Hepatocyte (in vitro differentiated cells): ENCODE measurements at regions not wholly inside any gene's neighbourhood (a gene's known extent, or its start where the extent isn't known, plus 50 kb on each side); places are given as distances from the start of the nearest gene placed in this dataset.

ENCODE experiments used
- DNase-seq: peaks from one replicate; pipeline ENCODE4 v3.0.0-alpha.2; 2016; ENCODE audit warnings: low spot score
- H2AFZ ChIP-seq: fragments of 200-600 bp; sonication (generic); 2 replicates; pipeline ENCODE4 v1.6.0; 2016; ENCODE audit warnings: antibody characterized with exemption, mild to moderate bottlenecking
- H3K27ac ChIP-seq: fragments of 200-600 bp; sonication (generic); 2 replicates; pipeline ENCODE4 v1.5.1; 2016; ENCODE audit warnings: mild to moderate bottlenecking
- H3K27me3 ChIP-seq: fragments of 200-600 bp; sonication (generic); 2 replicates; pipeline ENCODE4 v1.6.1; 2016
- H3K36me3 ChIP-seq: fragments of 200-600 bp; sonication (generic); replicated peaks from 2 replicates; pipeline ENCODE4 v1.5.1; 2016; ENCODE audit warnings: low read depth; ENCODE audit not compliant: insufficient read depth
- H3K4me1 ChIP-seq: fragments of 200-600 bp; sonication (generic); 2 replicates; pipeline ENCODE4 v1.5.1; 2016; ENCODE audit warnings: mild to moderate bottlenecking, moderate library complexity; ENCODE audit not compliant: insufficient read depth
- H3K4me2 ChIP-seq: fragments of 200-600 bp; sonication (generic); 2 replicates; pipeline ENCODE4 v1.6.0; 2016
- H3K4me3 ChIP-seq: fragments of 200-600 bp; sonication (generic); 2 replicates; pipeline ENCODE4 v1.5.1; 2016; ENCODE audit warnings: mild to moderate bottlenecking
- H3K79me2 ChIP-seq: fragments of 200-600 bp; sonication (generic); 2 replicates; pipeline ENCODE4 v1.6.0; 2017; ENCODE audit warnings: mild to moderate bottlenecking
- H3K9me2 ChIP-seq: fragments of 200-600 bp; sonication (generic); replicated peaks from 2 replicates; pipeline ENCODE4 v1.6.0; 2017; ENCODE audit warnings: mild to moderate bottlenecking; ENCODE audit not compliant: insufficient read depth
- H3K9me3 ChIP-seq: fragments of 200-600 bp; sonication (generic); 2 replicates; pipeline ENCODE4 v1.5.1; 2016; ENCODE audit warnings: low read depth, mild to moderate bottlenecking
- H4K20me1 ChIP-seq: fragments of 200-600 bp; sonication (generic); 2 replicates; pipeline ENCODE4 v1.6.0; 2016; ENCODE audit warnings: mild to moderate bottlenecking; ENCODE audit not compliant: insufficient read depth, poor library complexity, severe bottlenecking
- EZH2 ChIP-seq: fragments of 200-600 bp; sonication (generic); IDR thresholded peaks from 2 replicates; pipeline ENCODE4 v1.6.1; 2016; ENCODE audit warnings: antibody characterized with exemption, mild to moderate bottlenecking, borderline replicate concordance
- EZH2phosphoT487 ChIP-seq: fragments of 200-600 bp; sonication (generic); IDR thresholded peaks from one replicate; pipeline ENCODE4 v1.6.1; 2018; ENCODE audit warnings: antibody characterized with exemption, mild to moderate bottlenecking, low read depth, moderate library complexity; ENCODE audit not compliant: unreplicated experiment, severe bottlenecking
- WGBS: methylation state at CpG from one replicate; pipeline ENCODE4 v1.1.6; 2016; ENCODE audit warnings: low lambda C conversion rate; ENCODE audit errors: missing lambda C conversion rate; 5-methylcytosine and 5-hydroxymethylcytosine counted together
- TF ChIP-seq, protein P1 (sequence below): fragments of 200-600 bp; sonication (generic); IDR thresholded peaks from 2 replicates; pipeline ENCODE4 v1.5.1; 2016; ENCODE audit warnings: antibody characterized with exemption, mild to moderate bottlenecking; ENCODE audit not compliant: poor library complexity

DNA sequence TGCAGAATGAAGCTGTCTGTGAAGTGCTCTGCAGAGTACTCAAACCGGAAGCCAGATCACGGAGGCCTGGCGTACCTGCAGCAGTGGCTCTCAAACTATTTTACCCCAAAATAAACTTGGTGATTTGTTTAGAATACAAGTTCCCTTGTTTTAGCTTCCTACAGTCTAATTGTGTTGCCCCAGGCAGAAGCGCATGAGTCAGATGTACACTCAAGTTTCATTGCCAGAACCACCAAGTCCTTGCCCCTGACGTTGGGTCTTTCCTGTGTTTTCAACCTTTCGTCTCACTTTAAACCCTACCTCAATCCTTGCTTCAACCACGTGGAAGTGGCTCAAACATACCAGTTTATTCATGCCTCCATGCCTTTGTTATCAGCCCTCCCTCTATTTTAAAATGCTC is 66.2 kb upstream of the SLC7A11 start:
- Histone ChIP-seq H3K9me3 (no peaks in the 10 kb centered on the region), H3K9me2 (no peaks in the 10 kb centered on the region), H3K27ac (no peak overlapping the region), H3K4me1 (no peaks in the 10 kb centered on the region), H4K20me1 (no peaks in the 10 kb centered on the region), H3K4me2 (no peak overlapping the region), H3K36me3 (no peaks in the 10 kb centered on the region), H2AFZ (no peak overlapping the region), H3K4me3 (no peak overlapping the region), H3K79me2 (no peaks in the 10 kb centered on the region), H3K27me3 (no peaks in the 10 kb centered on the region)
- TF ChIP-seq EZH2, result no peak
- TF ChIP-seq EZH2phosphoT487, result no peak
- TF ChIP-seq, protein P1, sequence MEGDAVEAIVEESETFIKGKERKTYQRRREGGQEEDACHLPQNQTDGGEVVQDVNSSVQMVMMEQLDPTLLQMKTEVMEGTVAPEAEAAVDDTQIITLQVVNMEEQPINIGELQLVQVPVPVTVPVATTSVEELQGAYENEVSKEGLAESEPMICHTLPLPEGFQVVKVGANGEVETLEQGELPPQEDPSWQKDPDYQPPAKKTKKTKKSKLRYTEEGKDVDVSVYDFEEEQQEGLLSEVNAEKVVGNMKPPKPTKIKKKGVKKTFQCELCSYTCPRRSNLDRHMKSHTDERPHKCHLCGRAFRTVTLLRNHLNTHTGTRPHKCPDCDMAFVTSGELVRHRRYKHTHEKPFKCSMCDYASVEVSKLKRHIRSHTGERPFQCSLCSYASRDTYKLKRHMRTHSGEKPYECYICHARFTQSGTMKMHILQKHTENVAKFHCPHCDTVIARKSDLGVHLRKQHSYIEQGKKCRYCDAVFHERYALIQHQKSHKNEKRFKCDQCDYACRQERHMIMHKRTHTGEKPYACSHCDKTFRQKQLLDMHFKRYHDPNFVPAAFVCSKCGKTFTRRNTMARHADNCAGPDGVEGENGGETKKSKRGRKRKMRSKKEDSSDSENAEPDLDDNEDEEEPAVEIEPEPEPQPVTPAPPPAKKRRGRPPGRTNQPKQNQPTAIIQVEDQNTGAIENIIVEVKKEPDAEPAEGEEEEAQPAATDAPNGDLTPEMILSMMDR, result no peak
- peak; percentile 13 for DNase-seq
- 59% methylated on average over 7 of the region's 7 CpGs for WGBS

DNA sequence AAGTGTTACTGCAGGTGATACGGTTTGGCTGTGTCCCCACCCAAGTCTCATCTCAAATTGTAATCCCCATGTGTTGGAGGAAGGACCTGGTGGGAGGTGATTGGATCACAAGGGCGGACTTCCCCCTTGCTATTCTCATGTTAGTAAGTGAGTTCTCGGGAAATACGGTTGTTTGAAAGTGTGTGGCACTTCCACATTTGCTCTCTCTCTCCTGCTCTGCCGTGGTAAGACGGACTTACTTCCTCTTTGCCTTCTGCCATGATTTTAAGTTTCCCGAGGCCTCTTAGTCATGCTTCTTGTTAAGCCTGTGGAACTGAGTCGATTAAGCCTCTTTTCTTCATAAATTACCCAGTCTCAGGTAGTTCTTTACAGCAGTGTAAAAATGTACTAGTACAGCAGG is 65.2 kb upstream of the SLC7A11 start:
- H3K36me3 ChIP-seq, result no peaks in the 10 kb centered on the region
- no peak overlapping the region for H3K4me3 ChIP-seq
- H3K9me2 ChIP-seq, result no peaks in the 10 kb centered on the region
- 88% methylated on average over 8 of the region's 8 CpGs for WGBS
- no peaks in the 10 kb centered on the region for H3K9me3 ChIP-seq
- no peaks in the 10 kb centered on the region for H3K79me2 ChIP-seq
- H3K4me1 ChIP-seq, result no peaks in the 10 kb centered on the region
- no peak overlapping the region for H2AFZ ChIP-seq
- no peak for TF ChIP-seq EZH2
- H3K4me2 ChIP-seq, result no peak overlapping the region
- no peak for DNase-seq
- no peak overlapping the region for H3K27ac ChIP-seq
- no peaks in the 10 kb centered on the region for H3K27me3 ChIP-seq
- H4K20me1 ChIP-seq, result no peaks in the 10 kb centered on the region

DNA sequence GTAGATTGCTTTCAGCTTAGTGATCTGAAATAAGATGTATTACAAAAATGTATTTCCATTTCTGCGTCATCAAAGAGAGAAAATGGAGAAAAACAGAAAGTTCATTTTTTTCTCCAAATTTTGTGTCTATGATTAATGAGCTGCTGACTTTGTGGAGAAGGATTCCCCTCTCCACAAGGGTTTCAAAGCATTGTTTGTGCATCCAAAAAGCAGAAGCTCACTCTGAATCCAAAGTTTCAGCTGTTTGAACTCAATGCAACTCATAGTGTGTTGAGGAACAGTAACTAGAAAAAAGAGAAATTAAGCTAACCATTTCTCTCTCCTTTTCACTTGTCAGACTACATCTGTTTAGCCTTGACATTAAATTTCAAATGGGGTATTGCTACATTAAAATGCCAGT is 62.9 kb upstream of the SLC7A11 start:
- DNase-seq, result no peak
- no peak overlapping the region for H2AFZ ChIP-seq
- no peaks in the 10 kb centered on the region for H3K79me2 ChIP-seq
- H3K4me3 ChIP-seq, result no peak overlapping the region
- H3K27me3 ChIP-seq, result no peaks in the 10 kb centered on the region
- H3K4me2 ChIP-seq, result no peak overlapping the region
- no peaks in the 10 kb centered on the region for H3K9me2 ChIP-seq
- H4K20me1 ChIP-seq, result no peaks in the 10 kb centered on the region
- no peak overlapping the region for H3K27ac ChIP-seq
- TF ChIP-seq, protein P1, result no peak
- TF ChIP-seq EZH2 (no peak), EZH2phosphoT487 (no peak)
- no peaks in the 10 kb centered on the region for H3K36me3 ChIP-seq
- no peaks in the 10 kb centered on the region for H3K4me1 ChIP-seq
- no peaks in the 10 kb centered on the region for H3K9me3 ChIP-seq
- 100% methylated on average over 1 of the region's 1 CpG for WGBS

DNA sequence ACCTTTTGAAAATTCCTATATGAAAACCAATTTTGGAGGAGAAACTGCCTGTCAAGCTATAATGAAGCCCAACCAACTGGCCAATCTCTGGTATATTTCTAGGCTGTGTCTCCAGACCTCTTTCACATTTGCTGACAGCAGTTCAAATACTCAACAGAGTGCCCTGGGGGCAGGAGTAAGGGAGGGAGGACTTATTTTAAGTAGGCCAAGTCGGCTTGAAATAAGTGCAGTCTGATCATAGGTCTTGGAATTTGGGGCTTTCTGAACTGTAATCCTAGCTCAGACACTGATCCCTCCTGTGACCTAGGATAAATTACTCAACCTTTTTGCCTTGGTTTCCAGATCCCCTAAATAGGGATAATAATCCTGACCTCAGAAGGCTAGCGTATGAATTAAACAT is 59.4 kb upstream of the SLC7A11 start:
- Histone ChIP-seq H3K9me3 (no peaks in the 10 kb centered on the region), H4K20me1 (no peaks in the 10 kb centered on the region), H2AFZ (no peak overlapping the region), H3K79me2 (no peaks in the 10 kb centered on the region), H3K9me2 (no peaks in the 10 kb centered on the region), H3K27me3 (no peaks in the 10 kb centered on the region), H3K4me2 (no peak overlapping the region), H3K4me1 (no peaks in the 10 kb centered on the region), H3K27ac (no peak overlapping the region), H3K4me3 (no peak overlapping the region), H3K36me3 (no peaks in the 10 kb centered on the region)
- TF ChIP-seq EZH2 (no peak), EZH2phosphoT487 (no peak)
- TF ChIP-seq, protein P1, result no peak
- DNase-seq, result peak; percentile 13
- WGBS, result 49% methylated on average over 2 of the region's 2 CpGs
